Effector memory CD8-positive, alpha-beta T cell (primary cell): ENCODE measurements at regions not wholly inside any gene's neighbourhood (a gene's known extent, or its start where the extent isn't known, plus 50 kb on each side); places are given as distances from the start of the nearest gene placed in this dataset.

ENCODE experiments used
- ATAC-seq: fragments of 150-1000 bp; cut with Tn5 transposase; replicated peaks from 2 replicates; pipeline ENCODE4 v1.10.0; 2021; ENCODE audit warnings: mild to moderate bottlenecking, moderate library complexity
- DNase-seq, 3 experiments: peaks; one replicate each; pipeline ENCODE4 v3.0.0; 2021
- H3K27ac Mint-ChIP-seq, 2 donors: one replicate each; pipeline ENCODE4 v1.8.0; 2022; ENCODE audit warnings: mild to moderate bottlenecking in 2 of 2, mixed read lengths in 2 of 2, moderate library complexity in 2 of 2
- H3K27me3 Mint-ChIP-seq, 2 donors: one replicate each; pipeline ENCODE4 v1.8.0; 2022; ENCODE audit warnings: mixed read lengths in 2 of 2
- H3K36me3 Mint-ChIP-seq: one replicate; pipeline ENCODE4 v1.8.0; 2022; ENCODE audit warnings: mild to moderate bottlenecking, moderate library complexity, mixed read lengths; ENCODE audit not compliant: insufficient read depth
- H3K4me1 Mint-ChIP-seq, 2 donors: one replicate each; pipeline ENCODE4 v1.8.0; 2022; ENCODE audit warnings: low read depth in 2 of 2, mixed read lengths in 2 of 2
- H3K4me3 Mint-ChIP-seq, 2 donors: one replicate each; pipeline ENCODE4 v1.8.0; 2022; ENCODE audit warnings: mild to moderate bottlenecking in 2 of 2, mixed read lengths in 2 of 2, moderate library complexity in 2 of 2
- H3K9me3 Mint-ChIP-seq, 2 donors: one replicate each; pipeline ENCODE4 v1.8.0; 2022; ENCODE audit warnings: mixed read lengths in 2 of 2

DNA sequence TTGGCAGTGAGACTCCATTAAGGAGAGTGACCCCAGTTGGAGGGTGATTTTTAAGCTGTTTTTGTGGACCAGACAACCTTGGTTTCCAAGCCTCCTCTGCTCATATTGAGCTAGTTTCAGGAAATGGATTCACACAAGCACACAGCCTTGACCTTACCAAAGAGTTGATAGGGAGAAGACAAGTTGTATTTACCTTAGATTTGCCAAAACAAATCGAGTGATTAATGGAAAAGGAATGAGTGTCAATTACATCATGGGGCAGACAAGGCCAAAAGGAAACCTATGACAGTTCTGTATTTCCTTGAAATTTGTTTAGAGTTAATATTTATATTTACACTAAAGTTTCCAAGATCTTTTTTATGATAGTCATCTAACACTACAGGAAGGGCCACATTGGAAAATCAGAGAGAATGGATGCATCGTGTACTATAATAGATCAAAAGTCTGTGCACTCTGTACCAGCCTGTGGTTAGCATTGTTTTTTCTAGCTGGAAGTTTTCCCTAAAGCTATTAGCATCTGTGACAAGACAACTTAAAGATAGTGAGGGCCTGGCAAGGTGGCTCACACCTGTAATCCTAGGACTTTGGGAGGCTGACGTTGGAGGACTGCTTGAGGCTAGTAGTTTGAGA is 86.0 kb upstream of the FER start:
- DNase-seq (no peak), ATAC-seq (no peak)
- Mint-ChIP-seq H3K9me3 (no peaks in the 10 kb centered on the region), H3K27me3 (peaks cover 22 to 24% of the 10 kb centered on the region in 2 donors), H3K4me1 (no peaks in the 10 kb centered on the region), H3K36me3 (no peaks in the 10 kb centered on the region), H3K27ac (no peak overlapping the region), H3K4me3 (no peak overlapping the region)

DNA sequence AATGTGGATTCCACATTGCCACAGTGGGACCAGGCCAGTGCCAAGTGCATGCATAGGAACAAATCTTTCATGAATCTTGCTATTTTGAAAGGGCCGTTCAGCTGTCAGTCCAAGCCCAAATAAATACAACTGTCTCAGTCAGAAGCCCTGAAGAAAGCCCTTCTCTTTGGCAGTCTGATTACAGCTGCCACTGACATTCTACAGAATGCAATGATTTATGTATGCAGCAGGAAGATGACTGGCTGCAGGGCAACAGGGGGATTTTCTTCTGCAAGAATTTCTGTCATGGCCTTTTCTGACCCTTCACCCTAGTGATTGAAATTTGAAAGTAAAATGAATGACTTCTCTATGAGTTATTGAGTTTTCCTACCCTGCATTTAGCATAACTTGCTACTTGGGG is 86.7 kb upstream of the FER start:
- DNase-seq = no peak
- H3K4me3 Mint-ChIP-seq = no peak overlapping the region

DNA sequence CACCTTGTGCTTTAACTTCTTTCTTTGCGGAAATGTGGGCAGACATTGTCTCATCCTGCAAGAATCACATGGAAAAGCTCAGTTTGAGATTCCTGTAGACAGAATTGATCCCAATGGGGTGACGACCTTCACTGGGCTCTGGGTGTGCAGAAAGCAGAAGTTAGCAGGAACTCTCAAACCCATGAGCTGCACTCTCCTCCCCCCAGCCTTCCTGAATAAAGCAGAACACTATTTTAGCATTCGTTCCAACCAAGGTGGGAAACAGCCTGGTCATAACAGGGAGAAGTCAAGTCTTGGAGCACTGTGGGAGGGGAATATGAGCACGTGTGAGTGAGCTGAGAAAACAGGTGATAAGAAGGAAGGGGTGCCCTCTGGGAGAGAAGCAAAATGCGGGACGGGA is 87.4 kb upstream of the FER start:
- H3K27me3 Mint-ChIP-seq = peaks cover 24 to 31% of the 10 kb centered on the region in 2 donors
- no peaks in the 10 kb centered on the region for H3K9me3 Mint-ChIP-seq
- H3K4me3 Mint-ChIP-seq = no peak overlapping the region

More for the DNA sequence above, 86.7 kb upstream of the FER start:
- no peak for ATAC-seq
- Mint-ChIP-seq H3K27me3 (peaks cover 24 to 26% of the 10 kb centered on the region in 2 donors), H3K4me1 (no peaks in the 10 kb centered on the region), H3K36me3 (no peaks in the 10 kb centered on the region), H3K9me3 (no peaks in the 10 kb centered on the region), H3K27ac (no peak overlapping the region)

DNA sequence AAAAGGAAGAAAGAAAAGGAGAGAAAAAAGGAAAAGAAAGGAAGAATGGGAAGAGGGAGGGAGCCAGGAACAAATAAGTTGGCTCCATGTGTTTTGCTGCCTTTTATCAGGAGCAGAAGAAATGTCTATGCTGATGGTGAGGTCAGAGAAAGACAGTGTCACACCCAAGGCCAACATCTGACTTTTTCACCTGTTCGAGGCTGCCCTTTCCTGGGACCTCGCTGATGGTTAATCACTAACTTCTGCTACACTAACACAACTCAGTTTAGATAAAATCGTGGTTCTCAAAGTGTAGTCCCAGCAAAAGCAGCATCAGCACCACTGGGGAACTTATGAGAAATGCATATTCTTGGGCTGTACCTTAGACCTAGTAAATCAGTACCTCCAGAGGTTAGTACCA is 88.2 kb upstream of the FER start:
- peaks cover 24 to 31% of the 10 kb centered on the region in 2 donors for H3K27me3 Mint-ChIP-seq
- ATAC-seq (no peak), DNase-seq (no peak)
- no peaks in the 10 kb centered on the region for H3K36me3 Mint-ChIP-seq
- no peak overlapping the region for H3K27ac Mint-ChIP-seq
- H3K9me3 Mint-ChIP-seq = no peaks in the 10 kb centered on the region
- H3K4me1 Mint-ChIP-seq = no peaks in the 10 kb centered on the region
- no peak overlapping the region for H3K4me3 Mint-ChIP-seq

More for the DNA sequence above, 87.4 kb upstream of the FER start:
- DNase-seq (no peak), ATAC-seq (no peak)
- no peaks in the 10 kb centered on the region for H3K4me1 Mint-ChIP-seq
- no peak overlapping the region for H3K27ac Mint-ChIP-seq
- H3K36me3 Mint-ChIP-seq = no peaks in the 10 kb centered on the region

DNA sequence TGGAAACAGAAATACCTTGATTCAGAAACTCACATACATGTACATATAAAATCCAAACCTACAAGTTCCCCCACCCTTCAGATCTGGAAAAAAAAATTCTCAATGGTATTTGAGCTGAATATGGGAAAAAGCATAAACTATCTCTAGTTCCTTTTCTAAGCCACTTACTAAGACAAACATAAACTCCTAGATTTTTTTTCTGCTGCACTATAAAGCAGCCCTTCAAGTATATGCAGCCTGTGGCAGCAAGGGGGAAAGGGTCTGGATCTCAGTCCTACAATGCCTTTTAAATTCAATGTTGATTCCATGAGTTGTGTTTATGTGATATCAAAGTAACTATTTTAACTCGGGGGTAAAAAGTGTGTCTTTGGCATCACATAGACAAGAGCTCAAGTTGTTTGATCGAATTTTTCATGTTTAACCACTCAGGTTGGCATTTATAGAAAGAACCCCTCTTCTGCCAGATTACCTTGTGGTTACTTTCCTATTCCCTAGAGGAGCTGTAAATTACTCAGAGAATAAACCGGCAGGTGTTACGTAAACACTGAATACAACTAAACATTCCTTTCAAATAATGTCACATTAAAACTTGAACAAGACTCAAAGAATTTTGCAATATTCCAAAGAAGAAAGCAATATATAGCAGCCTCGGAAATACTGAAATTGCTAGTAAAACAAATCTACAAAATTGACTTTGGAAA is 91.8 kb upstream of the FER start:
- Mint-ChIP-seq H3K9me3 (no peaks in the 10 kb centered on the region), H3K27me3 (peaks cover 24 to 31% of the 10 kb centered on the region in 2 donors), H3K27ac (no peak overlapping the region), H3K4me1 (no peaks in the 10 kb centered on the region), H3K4me3 (no peak overlapping the region), H3K36me3 (no peaks in the 10 kb centered on the region)
- DNase-seq = no peak
- no peak for ATAC-seq

DNA sequence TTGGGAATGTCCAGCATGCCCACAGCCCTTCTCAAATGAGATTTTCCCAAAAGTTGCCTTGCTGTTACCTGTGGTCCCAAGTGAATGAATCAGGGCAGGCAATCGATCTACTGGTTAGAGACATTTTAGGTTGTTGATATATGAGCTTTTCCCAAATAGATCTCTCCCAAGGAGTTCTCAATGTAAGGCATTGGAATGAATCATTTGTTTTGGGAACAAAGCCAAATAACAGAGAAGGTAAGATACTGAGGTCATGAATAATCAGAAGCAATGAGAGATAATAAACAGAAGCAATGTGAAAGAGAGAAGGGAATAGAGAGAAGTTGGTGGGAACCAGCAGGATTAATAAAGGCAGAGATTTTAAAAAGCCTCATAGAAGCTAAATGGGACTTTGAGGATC is 93.6 kb upstream of the FER start:
- DNase-seq = no peak

DNA sequence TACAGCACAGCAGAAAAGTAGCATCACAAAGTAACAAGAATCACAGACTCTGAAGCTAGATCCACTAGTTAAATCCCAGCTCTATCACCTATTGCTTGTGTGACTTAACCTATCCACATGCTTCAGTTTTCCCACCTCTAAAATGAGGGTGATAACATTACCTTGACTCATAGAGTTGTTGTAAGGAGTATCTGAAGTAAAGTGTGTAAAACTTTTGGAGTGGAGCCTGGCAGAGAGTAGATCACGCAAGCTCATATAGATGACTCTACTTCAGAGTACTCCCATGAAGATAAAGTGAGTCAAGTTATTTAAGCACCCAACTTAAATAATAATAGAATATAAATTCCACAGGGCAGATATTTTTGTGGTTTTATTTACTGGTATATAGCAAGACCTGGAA is 94.5 kb upstream of the FER start:
- no peak for DNase-seq
- H3K4me1 Mint-ChIP-seq = no peaks in the 10 kb centered on the region
- ATAC-seq = no peak
- H3K36me3 Mint-ChIP-seq = no peaks in the 10 kb centered on the region
- no peaks in the 10 kb centered on the region for H3K9me3 Mint-ChIP-seq
- no peak overlapping the region for H3K4me3 Mint-ChIP-seq
- peaks cover 8 to 13% of the 10 kb centered on the region in 2 donors for H3K27me3 Mint-ChIP-seq
- no peak overlapping the region for H3K27ac Mint-ChIP-seq

More for the DNA sequence above, 93.6 kb upstream of the FER start:
- H3K27ac Mint-ChIP-seq = no peak overlapping the region
- H3K36me3 Mint-ChIP-seq = no peaks in the 10 kb centered on the region
- no peaks in the 10 kb centered on the region for H3K4me1 Mint-ChIP-seq
- H3K4me3 Mint-ChIP-seq = no peak overlapping the region
- H3K9me3 Mint-ChIP-seq = no peaks in the 10 kb centered on the region
- H3K27me3 Mint-ChIP-seq = peaks cover 10 to 21% of the 10 kb centered on the region in 2 donors
- ATAC-seq = no peak

DNA sequence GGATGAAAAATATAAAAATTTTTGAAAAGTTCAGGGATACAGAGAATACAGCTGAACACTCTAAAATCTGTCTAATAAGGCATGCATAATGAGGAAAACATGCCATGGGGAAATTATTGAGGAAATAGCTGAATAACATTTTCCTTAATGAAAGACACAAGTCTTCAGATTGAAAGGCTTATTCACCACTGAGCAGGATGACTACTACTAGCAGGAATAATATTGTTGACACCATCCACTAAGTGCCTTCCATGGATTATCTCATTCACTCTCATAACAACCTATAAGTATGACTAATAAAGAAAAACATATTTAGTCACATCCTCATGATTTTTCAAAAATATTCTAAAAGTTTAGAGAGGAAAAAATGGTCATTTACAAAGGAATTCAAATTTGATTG is 96.7 kb upstream of the FER start:
- ATAC-seq (no peak), DNase-seq (no peak)
- Mint-ChIP-seq H3K27ac (no peak overlapping the region), H3K4me3 (no peak overlapping the region), H3K9me3 (no peaks in the 10 kb centered on the region), H3K27me3 (peaks cover 0 to 4% of the 10 kb centered on the region in 2 donors), H3K4me1 (no peaks in the 10 kb centered on the region), H3K36me3 (no peaks in the 10 kb centered on the region)

DNA sequence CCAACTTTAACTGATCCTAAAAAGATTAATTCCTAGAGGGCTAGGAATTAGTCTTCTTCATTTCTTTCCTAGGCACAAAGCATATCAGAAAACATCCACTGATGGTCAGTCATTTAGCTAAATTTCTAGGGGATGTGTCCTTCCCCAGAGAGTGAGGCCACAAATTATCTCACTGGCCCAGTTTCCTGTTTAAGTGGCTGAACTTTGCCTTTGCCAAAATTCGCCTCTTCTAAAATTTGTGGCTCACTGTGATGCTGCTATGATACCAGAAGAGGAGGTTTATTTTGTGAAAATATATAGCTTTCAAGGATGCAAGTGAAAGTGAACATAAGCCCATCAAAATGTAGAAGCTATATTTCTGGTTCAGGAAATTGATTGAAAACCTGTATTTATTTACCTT is 98.1 kb upstream of the FER start:
- no peaks in the 10 kb centered on the region for H3K27me3 Mint-ChIP-seq
- no peak overlapping the region for H3K4me3 Mint-ChIP-seq
- H3K36me3 Mint-ChIP-seq = no peaks in the 10 kb centered on the region
- H3K9me3 Mint-ChIP-seq = no peaks in the 10 kb centered on the region
- DNase-seq = no peak
- ATAC-seq = no peak
- H3K4me1 Mint-ChIP-seq = no peaks in the 10 kb centered on the region
- no peak overlapping the region for H3K27ac Mint-ChIP-seq

DNA sequence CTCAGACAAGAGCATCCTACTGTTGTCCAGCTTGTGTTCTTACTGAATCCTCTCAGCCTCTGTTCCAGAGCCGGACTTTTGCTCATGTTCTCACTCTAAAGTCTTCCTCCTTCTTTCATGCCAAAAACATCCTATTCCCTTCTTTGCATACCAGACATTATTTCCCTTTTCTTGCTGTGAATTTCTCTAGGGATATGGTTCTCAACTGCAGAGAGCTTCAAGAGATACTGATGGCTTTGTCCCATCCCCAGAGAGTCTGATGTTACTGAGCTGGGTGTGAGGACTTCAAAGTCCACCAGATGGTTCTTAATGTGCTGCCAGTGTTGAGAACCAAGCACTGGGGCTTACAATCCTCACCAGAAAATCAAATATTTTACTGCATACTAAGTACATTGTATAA is 98.6 kb upstream of the FER start:
- Mint-ChIP-seq H3K27ac (no peak overlapping the region), H3K36me3 (no peaks in the 10 kb centered on the region), H3K27me3 (no peaks in the 10 kb centered on the region), H3K4me1 (no peaks in the 10 kb centered on the region), H3K4me3 (no peak overlapping the region), H3K9me3 (no peaks in the 10 kb centered on the region)
- ATAC-seq (no peak), DNase-seq (no peak)

DNA sequence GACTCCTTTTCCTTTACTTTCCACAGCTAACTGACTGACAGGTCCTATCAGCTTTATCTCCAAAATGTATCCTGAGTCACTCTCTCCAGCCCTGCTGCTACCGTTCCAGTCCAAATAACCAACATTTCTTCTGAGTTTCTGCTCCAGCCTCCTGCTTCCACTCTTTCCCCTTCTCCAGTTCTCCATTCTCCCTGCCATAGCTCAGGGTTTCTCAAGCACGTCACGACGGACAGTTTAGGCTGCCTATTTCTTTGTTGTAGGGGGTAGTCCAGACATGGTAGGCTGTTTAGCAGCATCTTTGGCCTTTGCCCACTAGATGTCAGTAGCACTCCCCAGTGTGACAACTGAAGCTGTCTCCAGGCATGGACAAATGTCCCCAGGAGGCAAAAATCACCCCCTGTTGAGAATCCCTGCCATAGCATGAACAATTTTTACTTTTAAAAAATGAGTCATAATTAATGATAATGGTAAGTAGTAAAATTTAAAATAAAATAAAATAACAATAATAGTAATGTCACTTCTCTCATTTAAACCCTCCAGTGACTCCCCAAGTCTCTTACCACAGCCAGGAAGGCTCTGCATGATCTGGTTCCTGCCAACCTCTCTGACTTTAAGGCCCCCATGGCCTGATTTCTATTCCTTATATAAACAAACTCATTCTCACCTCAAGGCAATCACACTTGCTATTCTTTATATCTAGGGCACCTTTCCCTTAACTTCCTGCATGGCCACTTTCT is 105.4 kb upstream of the FER start:
- no peak overlapping the region for H3K4me3 Mint-ChIP-seq

DNA sequence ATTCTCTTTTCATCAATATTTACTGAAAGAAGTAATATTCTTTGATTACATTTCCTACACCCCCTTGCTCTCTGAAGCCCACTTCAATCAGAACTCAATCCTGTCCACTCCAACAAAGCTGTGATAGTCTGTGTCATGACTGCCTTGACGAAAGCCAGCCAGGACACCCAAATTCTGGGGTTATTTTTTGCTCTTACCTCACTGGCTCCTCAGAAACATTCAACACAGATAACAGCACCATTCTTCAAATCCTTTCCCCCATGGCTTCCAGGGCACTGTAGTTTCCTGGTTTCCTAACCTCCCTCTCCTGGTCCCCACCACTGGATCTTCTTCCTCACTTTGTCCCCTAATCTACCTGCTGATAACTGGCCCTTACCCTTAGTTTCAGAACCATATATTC is 106.1 kb upstream of the FER start:
- Mint-ChIP-seq H3K4me1 (peaks cover 0 to 2% of the 10 kb centered on the region in 2 donors), H3K36me3 (no peaks in the 10 kb centered on the region), H3K27me3 (peaks cover 10% of the 10 kb centered on the region in 2 donors), H3K4me3 (no peak overlapping the region), H3K27ac (no peak overlapping the region), H3K9me3 (no peaks in the 10 kb centered on the region)
- ATAC-seq = no peak
- DNase-seq = no peak

More for the DNA sequence above, 105.4 kb upstream of the FER start:
- DNase-seq (peak; percentile 31 to 37 (median 34)), ATAC-seq (peak; percentile 85)
- peaks cover 10% of the 10 kb centered on the region in 2 donors for H3K27me3 Mint-ChIP-seq
- H3K36me3 Mint-ChIP-seq = no peaks in the 10 kb centered on the region
- no peak overlapping the region for H3K27ac Mint-ChIP-seq
- peaks cover 0 to 2% of the 10 kb centered on the region in 2 donors for H3K4me1 Mint-ChIP-seq
- no peaks in the 10 kb centered on the region for H3K9me3 Mint-ChIP-seq

DNA sequence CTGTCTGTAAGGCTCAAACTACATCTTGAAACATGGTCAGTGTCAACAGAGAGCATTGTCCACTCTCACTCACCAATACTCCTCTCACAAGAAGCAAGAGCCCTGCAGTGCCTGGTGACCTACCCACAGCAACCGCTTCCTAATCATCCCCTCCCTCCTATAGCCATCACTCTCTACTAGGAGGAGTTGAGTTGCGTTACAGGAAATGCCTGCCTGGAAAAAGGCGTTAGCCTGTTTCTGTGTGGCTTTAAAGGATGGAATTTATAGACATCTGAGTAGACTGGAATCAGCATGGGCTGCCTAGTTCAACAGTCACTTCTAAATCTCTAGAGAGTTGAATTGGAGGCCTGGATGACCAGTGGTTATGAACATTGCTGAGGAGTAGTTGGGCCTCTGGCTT is 108.3 kb upstream of the FER start:
- H3K36me3 Mint-ChIP-seq = no peaks in the 10 kb centered on the region
- no peaks in the 10 kb centered on the region for H3K9me3 Mint-ChIP-seq
- no peak for DNase-seq
- H3K4me3 Mint-ChIP-seq = no peak overlapping the region
- H3K27ac Mint-ChIP-seq = no peak overlapping the region
- ATAC-seq = no peak
- H3K4me1 Mint-ChIP-seq = peaks cover 0 to 2% of the 10 kb centered on the region in 2 donors
- peaks cover 16 to 21% of the 10 kb centered on the region in 2 donors for H3K27me3 Mint-ChIP-seq

DNA sequence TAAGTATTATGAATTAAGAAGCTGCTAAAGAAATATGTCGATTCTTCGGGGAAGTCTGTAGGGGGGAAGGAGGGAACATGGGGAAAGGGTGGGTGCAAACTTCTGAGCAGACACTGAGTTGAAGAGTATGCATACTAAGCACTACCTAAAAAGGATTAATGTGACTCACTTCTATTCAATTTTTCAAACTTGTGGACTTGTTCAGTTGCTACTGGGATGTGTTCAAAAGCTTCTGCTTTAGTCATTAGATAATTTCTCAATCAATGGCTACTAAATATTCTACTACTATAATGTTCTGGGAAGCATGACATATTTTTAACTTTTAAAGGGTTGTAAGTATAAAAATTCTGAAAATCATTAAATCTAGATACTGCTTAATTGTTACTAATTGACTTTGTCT is 109.7 kb upstream of the FER start:
- no peak overlapping the region for H3K4me3 Mint-ChIP-seq

More for the DNA sequence above, 109.7 kb upstream of the FER start:
- Mint-ChIP-seq H3K27me3 (peaks cover 16 to 21% of the 10 kb centered on the region in 2 donors), H3K9me3 (no peaks in the 10 kb centered on the region), H3K36me3 (no peaks in the 10 kb centered on the region), H3K4me1 (peaks cover 0 to 2% of the 10 kb centered on the region in 2 donors), H3K27ac (no peak overlapping the region)
- no peak for ATAC-seq
- no peak for DNase-seq
